Spleen (tissue), 11 donors: ENCODE measurements at regions not wholly inside any gene's neighbourhood (a gene's known extent, or its start where the extent isn't known, plus 50 kb on each side); places are given as distances from the start of the nearest gene placed in this dataset.

Experiments
- DNase-seq: peaks from one replicate; pipeline ENCODE4 v3.0.0-alpha.2; 2020
- H3K27ac ChIP-seq, 8 donors: fragments of 200-600 bp; sonication (generic) in 7 of 8; 1 replicate in 4 of 8; 2 replicates in 4 of 8; pipeline versions ENCODE4 v1.5.0 to v1.8.0; 2016 to 2021; ENCODE audit warnings: inconsistent platforms in 4 of 8, mild to moderate bottlenecking in 4 of 8, moderate library complexity in 1 of 8
- H3K27me3 ChIP-seq, 7 donors: fragments of 200-600 bp; sonication (generic) in 6 of 7; replicated peaks in 1 of 7; 1 replicate in 4 of 7; 2 replicates in 3 of 7; pipeline versions ENCODE4 v1.5.0 to v1.8.0; 2016 to 2021; ENCODE audit warnings: inconsistent platforms in 3 of 7, mild to moderate bottlenecking in 1 of 7
- H3K36me3 ChIP-seq, 6 donors: fragments of 200-600 bp; sonication (generic) in 5 of 6; 1 replicate in 4 of 6; 2 replicates in 2 of 6; pipeline versions ENCODE4 v1.5.0 to v1.8.0; 2016 to 2021; ENCODE audit warnings: inconsistent platforms in 2 of 6
- H3K4me1 ChIP-seq, 6 donors: fragments of 200-600 bp; sonication (generic) in 5 of 6; 1 replicate in 3 of 6; 2 replicates in 3 of 6; pipeline versions ENCODE4 v1.5.0 to v1.8.0; 2016 to 2021; ENCODE audit warnings: inconsistent platforms in 3 of 6
- H3K4me3 ChIP-seq, 8 donors: fragments of 200-600 bp; sonication (generic) in 7 of 8; 1 replicate in 4 of 8; 2 replicates in 4 of 8; pipeline versions ENCODE4 v1.5.0 to v1.8.0; 2016 to 2021; ENCODE audit warnings: inconsistent platforms in 4 of 8, mild to moderate bottlenecking in 4 of 8, moderate library complexity in 2 of 8
- H3K9me3 ChIP-seq, 8 donors: fragments of 200-600 bp; sonication (generic) in 7 of 8; 1 replicate in 4 of 8; 2 replicates in 4 of 8; pipeline versions ENCODE4 v1.5.0 to v1.8.0; 2016 to 2021; ENCODE audit warnings: inconsistent platforms in 4 of 8
- POLR2A ChIP-seq, 3 donors: fragments of 450-650 bp; IDR thresholded peaks; one replicate each; pipeline ENCODE4 v1.5.1; 2017; ENCODE audit warnings: antibody characterized with exemption in 3 of 3, mild to moderate bottlenecking in 1 of 3
- POLR2AphosphoS5 ChIP-seq, 3 donors: sonication (generic); formaldehyde crosslinking; IDR thresholded peaks; one replicate each; pipeline ENCODE4 v1.5.1; 2017; ENCODE audit warnings: antibody characterized with exemption in 3 of 3
- WGBS, 5 donors: extraction: QIAGEN DNeasy Blood & Tissue Kit in 3 of 5; methylation state at CpG; one replicate each; pipeline versions ENCODE4 v1.1.5 to v1.1.7; 2013 to 2018; 5-methylcytosine and 5-hydroxymethylcytosine counted together
- intact Hi-C: fragments of 100-400 bp; cut with DNase I; formaldehyde crosslinking; loops from one replicate; pipeline ENCODE4 v1.15.0; 2023; ENCODE audit warnings: low total_unique reads
- TF ChIP-seq, protein P1 (sequence below), 11 experiments: fragments of 200-600 bp in 7 of 11; fragments of 450-650 bp in 4 of 11; sonication (generic) in 4 of 11; IDR thresholded peaks in 8 of 11; conservative IDR thresholded peaks in 3 of 11; 1 replicate in 7 of 11; 2 replicates in 4 of 11; pipeline versions ENCODE4 v1.4.0 to v1.8.0; 2016 to 2021; ENCODE audit warnings: antibody characterized with exemption in 11 of 11, inconsistent platforms in 4 of 11, mild to moderate bottlenecking in 1 of 11
- donor health status: healthy with polysubstance abuse.
- donor health status: DM: no; HTN: no; CAD: no; lungs with moderate emphysema.
- donor health status: DM: no; HTN: no; CAD: no.
- donor health status: Bipolar disorder and iron deficiency.
- donor health status: healthy.
- donor health status: DM: no; HTN: no; CAD: no.
- donor health status: DM: yes; HTN: yes; CAD: no.

DNA sequence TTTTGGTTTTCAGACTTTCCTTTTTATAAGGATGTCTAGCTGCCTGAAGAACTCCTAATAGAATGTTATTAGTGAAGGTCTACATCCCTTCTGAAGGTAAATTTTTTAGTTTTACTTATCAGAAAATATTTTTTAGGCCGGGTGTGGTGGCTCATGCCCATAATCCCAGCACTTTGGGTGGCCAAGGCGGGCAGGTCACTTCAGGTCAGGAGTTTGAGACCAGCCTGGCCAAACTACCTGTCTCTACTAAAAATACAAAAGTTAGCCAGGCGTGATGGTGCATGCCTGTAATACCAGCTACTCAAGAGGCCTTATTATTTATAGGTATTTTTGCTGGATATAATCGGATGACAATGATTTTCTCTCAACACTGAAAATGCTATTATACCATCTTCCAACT is 181.9 kb upstream of the KCNK2 start:
- intact Hi-C loops = no loop called here
- WGBS, 5 donors = 76 to 91% (median 80%) methylated on average over 4 of the region's 4 CpGs

DNA sequence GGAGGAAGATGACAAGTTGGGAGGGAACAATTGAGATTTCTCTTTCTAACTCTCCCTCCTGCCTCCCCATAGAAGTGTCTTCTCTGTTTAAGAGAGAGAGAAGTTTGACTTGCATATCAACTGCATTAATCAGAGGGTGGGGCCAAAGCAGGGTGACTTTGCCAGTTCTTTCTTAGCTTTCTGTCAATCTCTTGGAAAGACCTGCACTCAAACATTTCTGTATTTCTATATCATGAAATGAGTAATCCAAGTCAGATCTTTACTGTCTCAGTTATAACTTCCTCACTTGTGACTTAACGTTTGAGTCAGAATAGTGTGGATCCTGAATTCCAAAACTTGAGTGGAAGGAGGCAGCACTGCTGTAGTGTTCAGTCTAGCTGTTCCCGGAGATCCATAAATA is 180.8 kb upstream of the KCNK2 start:
- Histone ChIP-seq H3K27me3 (no peaks in the 10 kb centered on the region), H3K36me3 (no peaks in the 10 kb centered on the region), H3K9me3 (no peaks in the 10 kb centered on the region), H3K4me1 (no peaks in the 10 kb centered on the region), H3K27ac (no peak overlapping the region), H3K4me3 (no peak overlapping the region)
- TF ChIP-seq, protein P1, sequence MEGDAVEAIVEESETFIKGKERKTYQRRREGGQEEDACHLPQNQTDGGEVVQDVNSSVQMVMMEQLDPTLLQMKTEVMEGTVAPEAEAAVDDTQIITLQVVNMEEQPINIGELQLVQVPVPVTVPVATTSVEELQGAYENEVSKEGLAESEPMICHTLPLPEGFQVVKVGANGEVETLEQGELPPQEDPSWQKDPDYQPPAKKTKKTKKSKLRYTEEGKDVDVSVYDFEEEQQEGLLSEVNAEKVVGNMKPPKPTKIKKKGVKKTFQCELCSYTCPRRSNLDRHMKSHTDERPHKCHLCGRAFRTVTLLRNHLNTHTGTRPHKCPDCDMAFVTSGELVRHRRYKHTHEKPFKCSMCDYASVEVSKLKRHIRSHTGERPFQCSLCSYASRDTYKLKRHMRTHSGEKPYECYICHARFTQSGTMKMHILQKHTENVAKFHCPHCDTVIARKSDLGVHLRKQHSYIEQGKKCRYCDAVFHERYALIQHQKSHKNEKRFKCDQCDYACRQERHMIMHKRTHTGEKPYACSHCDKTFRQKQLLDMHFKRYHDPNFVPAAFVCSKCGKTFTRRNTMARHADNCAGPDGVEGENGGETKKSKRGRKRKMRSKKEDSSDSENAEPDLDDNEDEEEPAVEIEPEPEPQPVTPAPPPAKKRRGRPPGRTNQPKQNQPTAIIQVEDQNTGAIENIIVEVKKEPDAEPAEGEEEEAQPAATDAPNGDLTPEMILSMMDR (IDR thresholded peaks at IDR 0.05 in 8 of 11, conservative IDR thresholded peaks at IDR 0.05 in 3 of 11) = no peak
- no peak for TF ChIP-seq POLR2AphosphoS5 (IDR thresholded peaks at IDR 0.05)
- TF ChIP-seq POLR2A (IDR thresholded peaks at IDR 0.05) = no peak
- WGBS, 5 donors = 70 to 85% (median 80%) methylated on average over 2 of the region's 2 CpGs
- no peak for DNase-seq
- intact Hi-C loops = no loop called here

More for the DNA sequence above, 181.9 kb upstream of the KCNK2 start:
- TF ChIP-seq, protein P1 (IDR thresholded peaks at IDR 0.05 in 8 of 11, conservative IDR thresholded peaks at IDR 0.05 in 3 of 11) = no peak
- TF ChIP-seq POLR2A (IDR thresholded peaks at IDR 0.05) (no peak), POLR2AphosphoS5 (IDR thresholded peaks at IDR 0.05) (no peak)
- H3K27me3 ChIP-seq = no peaks in the 10 kb centered on the region
- H3K4me3 ChIP-seq = no peak overlapping the region
- H3K9me3 ChIP-seq = no peaks in the 10 kb centered on the region
- DNase-seq = no peak
- no peaks in the 10 kb centered on the region for H3K4me1 ChIP-seq
- H3K27ac ChIP-seq = no peak overlapping the region
- H3K36me3 ChIP-seq = no peaks in the 10 kb centered on the region

DNA sequence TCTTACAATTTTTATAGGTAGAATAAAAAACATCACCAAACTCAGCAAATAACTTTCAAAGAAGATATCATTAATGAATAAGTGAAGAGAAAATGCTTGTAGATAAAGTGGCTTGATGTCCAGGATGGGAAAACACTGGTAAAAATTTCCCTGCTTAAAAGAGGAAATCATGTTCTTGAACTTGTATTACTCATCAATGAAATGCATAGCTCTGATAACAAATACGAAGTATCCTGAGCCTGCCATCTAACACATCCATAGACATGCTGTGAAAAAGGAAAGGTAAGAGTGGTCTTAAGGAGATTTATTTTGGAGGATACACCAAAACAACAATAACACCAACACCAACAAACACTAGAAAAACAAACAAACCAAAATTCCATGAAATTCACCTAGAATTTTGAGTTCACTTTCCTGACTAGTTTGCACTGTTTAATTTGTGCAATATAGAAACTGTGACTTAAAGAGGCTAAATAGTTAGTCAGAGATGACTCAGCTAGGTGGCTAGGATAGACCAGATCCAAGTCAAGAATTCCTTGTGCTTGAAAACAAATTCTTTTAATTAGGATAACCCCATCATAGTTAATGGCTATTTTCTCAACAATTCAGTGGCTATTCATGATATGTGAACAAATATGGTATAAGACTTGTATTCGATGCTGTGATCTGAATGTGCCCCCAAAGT is 179.8 kb upstream of the KCNK2 start:
- Histone ChIP-seq H3K4me3 (no peak overlapping the region), H3K36me3 (no peaks in the 10 kb centered on the region), H3K27ac (no peak overlapping the region), H3K27me3 (no peaks in the 10 kb centered on the region), H3K4me1 (no peaks in the 10 kb centered on the region), H3K9me3 (no peaks in the 10 kb centered on the region)
- intact Hi-C loops = no loop called here
- no peak for DNase-seq
- TF ChIP-seq POLR2A (IDR thresholded peaks at IDR 0.05) (no peak), POLR2AphosphoS5 (IDR thresholded peaks at IDR 0.05) (no peak)
- TF ChIP-seq, protein P1 (IDR thresholded peaks at IDR 0.05 in 8 of 11, conservative IDR thresholded peaks at IDR 0.05 in 3 of 11) = no peak
- 75 to 86% (median 80%) methylated on average over 2 of the region's 2 CpGs for WGBS, 5 donors

DNA sequence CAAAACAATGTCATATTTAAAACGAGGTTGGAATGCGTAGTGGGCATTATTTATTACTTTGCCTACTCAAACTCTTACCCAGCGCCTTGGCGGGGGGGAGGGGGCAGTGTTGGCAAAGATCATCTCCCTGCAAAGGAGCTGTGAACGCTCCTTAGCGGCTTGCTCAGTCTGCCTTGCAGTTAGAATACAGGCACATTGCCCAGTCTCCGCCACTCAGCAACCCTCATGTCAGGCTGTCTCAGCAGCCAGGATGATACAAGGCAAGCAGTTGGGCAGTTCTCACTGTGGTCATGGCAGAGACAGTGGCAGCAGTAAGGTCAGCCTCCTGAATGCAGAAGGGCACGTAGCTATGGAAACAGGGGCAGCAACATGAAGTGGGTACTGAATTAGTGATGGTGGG is 170.4 kb upstream of the KCNK2 start:
- TF ChIP-seq, protein P1 (IDR thresholded peaks at IDR 0.05 in 8 of 11, conservative IDR thresholded peaks at IDR 0.05 in 3 of 11) = no peak
- TF ChIP-seq POLR2AphosphoS5 (IDR thresholded peaks at IDR 0.05) (no peak), POLR2A (IDR thresholded peaks at IDR 0.05) (no peak)
- Histone ChIP-seq H3K4me1 (no peaks in the 10 kb centered on the region), H3K27ac (no peak overlapping the region), H3K9me3 (no peaks in the 10 kb centered on the region), H3K36me3 (no peaks in the 10 kb centered on the region), H3K27me3 (no peaks in the 10 kb centered on the region), H3K4me3 (no peak overlapping the region)
- 78 to 89% (median 85%) methylated on average over 8 of the region's 8 CpGs for WGBS, 5 donors
- no peak for DNase-seq
- intact Hi-C loops = no loop called here
